Breast epithelium (tissue), 3 donors: ENCODE measurements at regions not wholly inside any gene's neighbourhood (a gene's known extent, or its start where the extent isn't known, plus 50 kb on each side); places are given as distances from the start of the nearest gene placed in this dataset.

ENCODE experiments used
- POLR2A ChIP-seq: fragments of 450-650 bp; IDR thresholded peaks from one replicate; pipeline ENCODE4 v1.6.1; 2016; ENCODE audit warnings: antibody characterized with exemption, mild to moderate bottlenecking, moderate library complexity
- TF ChIP-seq, protein P1 (sequence below), 3 donors: fragments of 450-650 bp; IDR thresholded peaks; one replicate each; pipeline ENCODE4 v1.5.1; 2016 to 2017; ENCODE audit warnings: antibody characterized with exemption in 3 of 3, mild to moderate bottlenecking in 3 of 3, moderate library complexity in 3 of 3

DNA sequence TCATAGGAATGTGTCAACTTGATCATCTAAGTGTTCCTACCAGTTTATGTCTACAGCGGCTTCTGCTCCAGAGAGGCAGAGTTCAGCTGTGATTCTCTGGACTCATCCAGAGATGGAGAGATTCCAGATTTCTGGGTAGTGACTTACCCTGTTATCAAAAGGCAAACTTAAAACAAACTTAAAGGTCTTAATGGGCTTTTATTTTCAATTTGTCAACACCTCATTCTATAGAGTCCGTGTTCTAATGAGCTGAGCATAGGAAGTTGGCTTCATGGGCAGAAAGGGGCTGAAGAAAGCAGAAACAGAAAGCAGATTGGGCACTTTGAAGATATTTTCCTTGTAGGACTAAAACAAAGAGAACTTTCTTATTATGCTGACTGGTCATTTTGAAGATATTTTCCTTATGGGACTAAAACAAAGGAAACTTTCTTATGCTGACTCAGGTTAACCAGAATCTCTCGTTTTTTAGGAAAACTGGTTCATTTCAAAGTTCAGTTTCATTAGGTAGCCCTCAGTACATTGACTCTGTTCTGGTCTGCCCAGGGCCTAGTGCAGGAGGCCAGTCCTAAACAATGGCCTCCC, 185.1 kb downstream of the CDH26 start:
- TF ChIP-seq, protein P1, sequence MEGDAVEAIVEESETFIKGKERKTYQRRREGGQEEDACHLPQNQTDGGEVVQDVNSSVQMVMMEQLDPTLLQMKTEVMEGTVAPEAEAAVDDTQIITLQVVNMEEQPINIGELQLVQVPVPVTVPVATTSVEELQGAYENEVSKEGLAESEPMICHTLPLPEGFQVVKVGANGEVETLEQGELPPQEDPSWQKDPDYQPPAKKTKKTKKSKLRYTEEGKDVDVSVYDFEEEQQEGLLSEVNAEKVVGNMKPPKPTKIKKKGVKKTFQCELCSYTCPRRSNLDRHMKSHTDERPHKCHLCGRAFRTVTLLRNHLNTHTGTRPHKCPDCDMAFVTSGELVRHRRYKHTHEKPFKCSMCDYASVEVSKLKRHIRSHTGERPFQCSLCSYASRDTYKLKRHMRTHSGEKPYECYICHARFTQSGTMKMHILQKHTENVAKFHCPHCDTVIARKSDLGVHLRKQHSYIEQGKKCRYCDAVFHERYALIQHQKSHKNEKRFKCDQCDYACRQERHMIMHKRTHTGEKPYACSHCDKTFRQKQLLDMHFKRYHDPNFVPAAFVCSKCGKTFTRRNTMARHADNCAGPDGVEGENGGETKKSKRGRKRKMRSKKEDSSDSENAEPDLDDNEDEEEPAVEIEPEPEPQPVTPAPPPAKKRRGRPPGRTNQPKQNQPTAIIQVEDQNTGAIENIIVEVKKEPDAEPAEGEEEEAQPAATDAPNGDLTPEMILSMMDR (IDR thresholded peaks at IDR 0.05): no peak
- TF ChIP-seq POLR2A: no peak
